LNCaP clone FGC (cell line): ENCODE measurements at regions not wholly inside any gene's neighbourhood (a gene's known extent, or its start where the extent isn't known, plus 50 kb on each side); places are given as distances from the start of the nearest gene placed in this dataset.

Experiments
- DNase-seq: peaks from one replicate; pipeline ENCODE4 v3.0.0-alpha.2; 2011; ENCODE audit warnings: low read depth
- H3K4me3 ChIP-seq: 2 replicates; pipeline ENCODE4 v1.5.1; 2011; ENCODE audit warnings: mild to moderate bottlenecking, low read depth, low read length, control low read depth
- TF ChIP-seq, protein P1 (sequence below): IDR thresholded peaks from 2 replicates; pipeline ENCODE4 v1.5.1; 2012; ENCODE audit warnings: mild to moderate bottlenecking; ENCODE audit not compliant: control insufficient read depth, insufficient read depth; ENCODE audit errors: extremely low read depth

GRCh38 chr10:44716470-44717015 is 194.6 kb upstream of the TMEM72 start:
- DNase-seq = no peak
- H3K4me3 ChIP-seq = no peak overlapping the region
- TF ChIP-seq, protein P1, sequence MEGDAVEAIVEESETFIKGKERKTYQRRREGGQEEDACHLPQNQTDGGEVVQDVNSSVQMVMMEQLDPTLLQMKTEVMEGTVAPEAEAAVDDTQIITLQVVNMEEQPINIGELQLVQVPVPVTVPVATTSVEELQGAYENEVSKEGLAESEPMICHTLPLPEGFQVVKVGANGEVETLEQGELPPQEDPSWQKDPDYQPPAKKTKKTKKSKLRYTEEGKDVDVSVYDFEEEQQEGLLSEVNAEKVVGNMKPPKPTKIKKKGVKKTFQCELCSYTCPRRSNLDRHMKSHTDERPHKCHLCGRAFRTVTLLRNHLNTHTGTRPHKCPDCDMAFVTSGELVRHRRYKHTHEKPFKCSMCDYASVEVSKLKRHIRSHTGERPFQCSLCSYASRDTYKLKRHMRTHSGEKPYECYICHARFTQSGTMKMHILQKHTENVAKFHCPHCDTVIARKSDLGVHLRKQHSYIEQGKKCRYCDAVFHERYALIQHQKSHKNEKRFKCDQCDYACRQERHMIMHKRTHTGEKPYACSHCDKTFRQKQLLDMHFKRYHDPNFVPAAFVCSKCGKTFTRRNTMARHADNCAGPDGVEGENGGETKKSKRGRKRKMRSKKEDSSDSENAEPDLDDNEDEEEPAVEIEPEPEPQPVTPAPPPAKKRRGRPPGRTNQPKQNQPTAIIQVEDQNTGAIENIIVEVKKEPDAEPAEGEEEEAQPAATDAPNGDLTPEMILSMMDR = no peak

DNA sequence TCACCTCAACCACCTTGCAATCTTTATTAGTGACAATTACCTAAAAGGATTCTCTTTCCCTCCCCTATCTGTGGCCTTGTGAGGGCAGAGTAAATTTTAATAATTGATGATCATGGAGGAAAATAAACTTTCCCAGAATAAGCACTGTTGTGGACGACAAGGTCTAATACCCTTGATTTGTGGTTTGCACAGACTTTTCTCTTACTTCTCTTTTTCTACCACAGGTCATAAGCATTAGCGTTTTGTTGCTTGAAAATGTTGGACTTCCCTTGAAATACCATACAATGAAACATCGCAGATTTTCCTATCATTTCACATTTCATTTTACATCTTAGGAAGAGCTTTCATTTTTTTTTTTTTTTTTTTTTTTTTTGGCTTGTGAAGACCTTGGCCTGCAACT is 188.1 kb upstream of the TMEM72 start:
- H3K4me3 ChIP-seq = no peak overlapping the region
- TF ChIP-seq, protein P1 = no peak
- DNase-seq = no peak

DNA sequence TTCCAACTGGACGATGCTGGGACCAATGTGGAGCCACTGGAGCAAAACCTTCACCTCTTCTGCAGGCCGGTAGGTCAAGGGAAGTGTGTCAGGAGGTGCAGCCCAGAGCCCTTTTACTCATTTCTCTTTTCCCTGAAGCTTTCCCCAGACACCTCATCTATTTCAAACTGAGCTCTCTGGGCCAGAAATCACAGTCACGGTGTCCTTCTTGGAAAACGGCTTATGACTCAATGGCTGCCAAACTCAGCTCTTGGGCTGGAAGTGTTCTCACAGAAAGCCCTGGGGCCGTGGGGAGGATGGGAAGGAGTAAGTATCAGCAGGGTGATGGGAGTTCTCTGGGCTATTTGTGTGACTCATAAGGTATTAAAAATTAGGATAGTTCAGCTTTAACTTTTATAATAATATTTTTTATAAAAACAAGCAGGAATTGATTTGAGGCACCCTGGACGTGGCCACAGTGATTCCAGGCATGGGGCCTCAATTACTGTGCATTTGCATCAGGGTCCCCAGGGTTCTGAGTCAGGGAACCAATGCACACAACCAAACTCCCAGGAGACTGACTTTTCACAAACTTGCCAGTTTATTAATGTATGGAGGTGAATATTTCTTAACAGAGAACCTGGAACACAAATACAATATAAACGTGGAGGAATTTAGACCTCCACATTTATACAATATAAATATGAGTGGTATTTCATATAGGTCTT is 187.4 kb upstream of the TMEM72 start:
- DNase-seq = no peak
- H3K4me3 ChIP-seq = no peak overlapping the region
- TF ChIP-seq, protein P1 = no peak

DNA sequence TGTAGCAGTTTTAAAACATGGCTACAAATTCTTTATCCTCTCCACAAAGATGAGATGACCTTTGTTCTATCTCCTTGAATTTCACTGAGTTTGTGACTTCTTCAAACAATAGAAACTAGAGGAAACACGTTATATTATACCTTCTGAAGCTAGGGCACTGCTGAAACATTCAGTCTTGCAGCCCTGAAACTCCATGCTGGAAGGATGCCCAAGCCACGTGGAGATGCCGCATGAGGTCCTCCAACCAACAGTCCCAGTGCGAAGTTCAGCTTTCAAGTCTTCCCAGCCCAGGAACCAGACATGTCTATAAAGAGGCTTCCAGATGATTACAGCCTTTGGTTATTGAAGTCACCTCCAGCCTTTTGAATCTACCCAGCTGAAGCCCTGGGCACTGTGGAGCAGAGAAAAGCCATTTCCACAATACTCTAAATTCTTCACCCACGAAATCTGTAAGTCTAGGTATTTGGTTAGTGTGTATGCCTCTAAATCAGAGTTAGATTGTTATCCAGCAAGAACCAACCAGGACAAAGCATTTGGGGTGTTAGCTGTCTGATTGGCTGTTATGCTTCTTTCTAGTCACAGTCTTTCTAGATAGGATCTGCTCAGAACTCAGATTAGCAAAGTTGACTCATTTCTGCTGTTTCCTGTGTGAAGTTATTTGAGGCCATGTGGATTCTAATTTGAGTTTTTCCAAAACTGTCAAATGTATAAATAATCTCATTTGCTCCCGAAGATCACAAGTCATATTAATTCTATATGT is 186.5 kb upstream of the TMEM72 start:
- DNase-seq = no peak
- TF ChIP-seq, protein P1 = no peak
- H3K4me3 ChIP-seq = no peak overlapping the region

GRCh38 chr10:44725404-44725803 is 185.7 kb upstream of the TMEM72 start:
- no peak for DNase-seq
- H3K4me3 ChIP-seq = no peak overlapping the region
- TF ChIP-seq, protein P1 = no peak

DNA sequence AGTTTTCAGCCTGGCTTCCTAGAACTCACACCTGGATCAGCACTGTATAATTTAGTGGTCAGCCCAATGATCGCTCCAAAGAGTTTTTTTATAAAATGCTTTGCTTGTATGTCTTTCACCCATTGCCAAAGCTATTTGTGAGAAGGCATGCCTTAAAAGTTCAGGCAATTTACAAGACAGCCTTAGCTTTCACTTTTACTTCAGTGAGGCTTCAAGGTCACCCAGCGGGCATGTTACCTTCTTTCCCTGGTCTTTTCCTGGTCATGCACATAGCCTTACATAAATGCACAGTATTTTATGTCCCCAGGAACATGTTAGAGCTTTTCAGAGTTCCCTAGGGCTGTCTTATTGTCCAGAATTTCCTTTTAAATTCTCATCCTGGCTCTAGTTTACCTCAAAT is 179.9 kb upstream of the TMEM72 start:
- no peak overlapping the region for H3K4me3 ChIP-seq
- TF ChIP-seq, protein P1 = no peak
- no peak for DNase-seq
